Omental fat pad (tissue), 3 donors: ENCODE measurements at regions not wholly inside any gene's neighbourhood (a gene's known extent, or its start where the extent isn't known, plus 50 kb on each side); places are given as distances from the start of the nearest gene placed in this dataset.

Experiments used
- ATAC-seq: fragments of 150-250 bp; one replicate; pipeline ENCODE4 v1.9.1; 2016; ENCODE audit warnings: mild to moderate bottlenecking, moderate library complexity; ENCODE audit not compliant: low FRiP score
- DNase-seq: peaks from one replicate; pipeline ENCODE4 v3.0.0-alpha.2; 2019; ENCODE audit warnings: low spot score
- CTCF ChIP-seq, 3 donors: fragments of 450-650 bp; IDR thresholded peaks; one replicate each; pipeline ENCODE4 v1.5.1; 2016 to 2017; ENCODE audit warnings: antibody characterized with exemption in 3 of 3, mild to moderate bottlenecking in 3 of 3, moderate library complexity in 2 of 3

GRCh38 chr21:19353256-19353655 is 949.7 kb upstream of the TMPRSS15 start:
- no peak for TF ChIP-seq CTCF (IDR thresholded peaks at IDR 0.05)
- DNase-seq = no peak
- no peak for ATAC-seq

GRCh38 chr21:19368944-19369343 is 965.4 kb upstream of the TMPRSS15 start:
- no peak for TF ChIP-seq CTCF (IDR thresholded peaks at IDR 0.05)
- no peak for DNase-seq

DNA sequence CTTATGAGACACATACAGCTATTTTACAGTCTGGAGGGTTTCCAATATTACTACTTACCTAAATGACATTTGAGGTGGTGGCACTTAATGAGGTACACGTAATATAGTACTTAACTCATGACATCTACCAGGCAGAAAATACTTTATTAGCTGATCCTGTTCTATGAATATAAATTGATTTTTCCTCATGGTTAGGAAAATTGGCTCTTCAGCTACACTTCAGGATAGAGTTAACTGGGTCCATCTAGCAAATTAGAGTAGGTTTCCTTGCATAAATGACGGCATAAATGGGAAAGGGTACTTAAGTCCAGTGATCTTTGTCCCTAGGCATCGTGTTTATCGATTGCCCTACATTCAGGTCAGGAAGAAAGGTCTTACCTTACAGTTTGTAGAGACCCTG is 988.8 kb upstream of the TMPRSS15 start:
- no peak for ATAC-seq
- TF ChIP-seq CTCF (IDR thresholded peaks at IDR 0.05) = no peak
- no peak for DNase-seq

More at GRCh38 chr21:19368944-19369343, 965.4 kb upstream of the TMPRSS15 start:
- ATAC-seq = no peak

GRCh38 chr21:19400223-19400770 is 996.7 kb upstream of the TMPRSS15 start:
- no peak for ATAC-seq
- no peak for TF ChIP-seq CTCF (IDR thresholded peaks at IDR 0.05)
- DNase-seq = no peak

GRCh38 chr21:19402870-19403269 is 999.3 kb upstream of the TMPRSS15 start:
- no peak for ATAC-seq
- no peak for DNase-seq
- TF ChIP-seq CTCF (IDR thresholded peaks at IDR 0.05) = no peak

GRCh38 chr21:19405326-19405725 is 1001.7 kb upstream of the TMPRSS15 start:
- TF ChIP-seq CTCF (IDR thresholded peaks at IDR 0.05) = no peak
- no peak for DNase-seq

DNA sequence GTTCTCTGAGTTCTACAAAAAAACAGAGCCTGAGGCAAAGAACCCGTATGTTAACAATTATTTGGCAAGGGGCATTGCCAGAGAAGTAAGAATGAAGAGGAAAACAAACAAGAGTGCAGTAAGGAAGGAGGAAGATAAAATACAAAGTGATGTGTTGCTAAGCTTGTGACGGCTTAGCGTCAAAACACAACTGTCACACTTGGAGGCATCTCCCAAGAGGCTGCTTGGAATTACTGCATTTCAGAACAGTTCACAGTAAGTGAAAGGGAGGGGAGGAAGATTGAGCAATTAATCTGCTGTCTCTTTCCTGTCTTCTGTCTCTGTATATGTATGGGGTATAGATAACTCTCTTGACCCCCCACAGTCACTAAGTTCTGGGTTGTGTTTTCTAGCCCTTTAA is 1017.0 kb upstream of the TMPRSS15 start:
- no peak for DNase-seq
- TF ChIP-seq CTCF (IDR thresholded peaks at IDR 0.05) = no peak
- ATAC-seq = no peak

More at GRCh38 chr21:19405326-19405725, 1001.7 kb upstream of the TMPRSS15 start:
- ATAC-seq = no peak
